HG03196 (cell line): ENCODE measurements at regions not wholly inside any gene's neighbourhood (a gene's known extent, or its start where the extent isn't known, plus 50 kb on each side); places are given as distances from the start of the nearest gene placed in this dataset.

Experiments
- ATAC-seq: cut with Tn5 transposase; IDR thresholded peaks from one replicate; pipeline ENCODE4 v1.9.1; 2021; ENCODE audit not compliant: unreplicated experiment

GRCh38 chr4:180698550-180699195 is 1544.5 kb upstream of the TENM3 start:
- no peak for ATAC-seq

DNA sequence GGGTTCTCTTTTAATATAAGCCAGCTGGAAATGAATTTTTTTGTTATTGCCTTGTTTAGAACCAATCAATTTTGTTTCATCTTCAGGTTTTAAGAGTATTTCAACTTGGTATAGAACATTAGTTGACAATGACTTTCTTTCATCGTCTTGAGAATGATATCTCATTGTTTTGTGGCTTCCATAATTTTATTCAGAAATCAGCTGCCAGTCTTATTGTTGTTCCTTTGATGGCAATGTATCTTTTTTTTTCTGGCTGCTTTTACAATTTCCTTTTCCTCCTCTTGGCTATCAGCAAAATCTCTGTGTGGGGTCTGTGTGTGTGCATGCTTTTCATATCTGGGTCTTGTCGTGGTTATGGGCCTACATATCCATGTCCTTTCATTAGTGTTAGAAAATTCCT is 1536.4 kb upstream of the TENM3 start:
- ATAC-seq = no peak

DNA sequence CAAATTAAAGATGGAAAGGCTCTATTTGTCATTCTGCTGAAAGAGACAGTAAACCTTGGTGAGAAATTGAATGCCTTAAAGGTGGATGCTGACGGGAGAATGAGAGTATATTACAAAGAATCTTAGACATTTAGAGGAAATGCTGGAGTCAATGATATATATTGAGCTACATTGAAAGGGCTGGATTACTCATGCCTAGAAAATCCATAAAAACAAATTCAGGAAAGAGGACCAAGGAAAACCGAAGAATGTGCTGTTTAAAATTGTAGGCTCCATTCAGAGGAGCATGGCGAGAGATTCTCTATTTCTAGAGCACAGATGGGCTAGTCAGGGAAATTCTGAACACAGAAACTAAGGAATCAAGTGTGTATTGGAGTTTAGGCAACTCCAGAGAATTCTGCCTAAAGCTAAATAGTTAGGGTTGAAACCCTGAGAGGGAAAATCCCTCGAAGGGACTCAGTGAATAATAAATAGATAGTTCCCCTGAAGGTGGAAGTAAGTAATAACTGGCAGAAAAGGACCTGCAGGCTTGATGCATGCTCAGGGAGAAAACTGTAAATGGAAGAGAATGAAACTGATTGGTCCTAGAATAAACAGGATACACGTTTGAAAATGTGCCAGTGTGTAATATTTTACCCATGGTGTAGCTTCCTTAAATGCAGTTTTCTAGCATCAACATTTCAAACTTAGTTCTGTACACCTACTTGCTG is 1532.4 kb upstream of the TENM3 start:
- ATAC-seq = no peak

GRCh38 chr4:180717451-180718033 is 1525.7 kb upstream of the TENM3 start:
- ATAC-seq = no peak

- no peak for ATAC-seq
These were observed 1521.8 kb upstream of the TENM3 start for GRCh38 chr4:180721356-180721755.

- no peak for ATAC-seq
These were observed 1516.6 kb upstream of the TENM3 start for GRCh38 chr4:180726611-180727010.

GRCh38 chr4:180727478-180727877 is 1515.7 kb upstream of the TENM3 start:
- ATAC-seq = no peak

DNA sequence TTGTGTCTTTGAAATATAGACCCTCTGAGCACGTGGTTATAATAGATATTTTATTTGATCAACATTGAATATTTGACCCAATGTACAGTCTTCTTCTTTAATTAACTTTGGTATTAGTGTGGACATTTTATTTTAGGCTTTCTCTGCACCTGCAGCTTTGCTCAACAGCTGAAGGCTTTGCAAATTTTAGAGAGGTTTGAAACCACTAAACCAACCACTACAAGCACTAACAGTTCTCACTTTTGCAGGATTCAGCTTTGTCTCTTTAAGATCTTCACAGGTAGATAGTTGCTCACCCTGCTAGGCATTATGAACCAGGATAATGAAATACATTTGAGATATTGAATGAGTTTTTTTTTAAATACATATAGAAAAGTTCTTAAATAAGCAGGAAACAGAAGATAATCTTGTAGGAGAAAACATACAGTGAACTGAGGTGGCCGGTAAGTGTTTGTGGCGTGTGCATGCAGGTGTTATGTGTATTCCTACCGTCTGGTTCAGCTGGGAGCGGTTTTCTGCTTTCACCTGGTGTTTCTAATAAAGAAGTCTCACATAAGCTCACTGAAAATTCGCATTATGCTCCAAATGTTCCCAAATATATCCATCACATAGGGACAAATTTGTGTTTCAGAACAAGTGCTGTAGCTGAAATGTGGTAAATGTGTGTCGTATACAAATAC is 1508.3 kb upstream of the TENM3 start:
- no peak for ATAC-seq

DNA sequence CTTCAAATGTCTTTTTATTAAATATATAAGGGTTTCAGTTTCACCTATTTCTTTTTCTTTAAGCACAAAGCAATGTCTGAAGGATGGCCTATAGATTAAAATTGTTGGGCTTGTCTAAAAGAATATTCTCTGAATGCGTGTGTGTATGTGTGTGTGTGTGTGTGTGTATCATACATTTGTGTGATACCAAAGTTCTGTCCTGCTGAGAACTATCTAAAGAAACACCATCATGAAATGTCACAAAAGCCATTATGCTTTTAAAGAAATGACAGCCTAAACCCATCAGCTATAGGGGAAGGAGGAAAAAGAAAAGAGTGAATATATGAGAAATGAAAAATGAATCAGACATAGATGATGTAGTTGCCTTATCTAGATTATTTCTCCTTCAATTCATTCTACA is 1501.5 kb upstream of the TENM3 start:
- no peak for ATAC-seq

DNA sequence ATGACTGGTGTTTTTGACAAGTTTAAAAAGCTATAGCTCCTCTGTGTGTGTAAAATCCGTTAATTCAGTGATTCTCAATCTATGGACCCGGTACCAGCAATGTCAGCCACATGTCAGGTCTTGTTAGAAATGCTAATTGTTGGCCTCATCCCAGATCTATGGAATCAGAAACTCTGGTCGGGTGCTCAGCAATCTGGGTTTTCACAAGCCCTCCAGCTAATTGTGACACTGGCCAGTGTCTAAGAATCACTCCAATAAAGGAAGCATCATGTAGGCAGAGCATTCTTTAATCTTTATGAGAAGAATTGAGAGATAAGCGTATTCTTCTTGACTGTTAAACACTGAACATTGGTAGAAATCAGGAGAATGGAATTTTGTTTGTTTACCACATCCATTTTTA is 1498.2 kb upstream of the TENM3 start:
- no peak for ATAC-seq

DNA sequence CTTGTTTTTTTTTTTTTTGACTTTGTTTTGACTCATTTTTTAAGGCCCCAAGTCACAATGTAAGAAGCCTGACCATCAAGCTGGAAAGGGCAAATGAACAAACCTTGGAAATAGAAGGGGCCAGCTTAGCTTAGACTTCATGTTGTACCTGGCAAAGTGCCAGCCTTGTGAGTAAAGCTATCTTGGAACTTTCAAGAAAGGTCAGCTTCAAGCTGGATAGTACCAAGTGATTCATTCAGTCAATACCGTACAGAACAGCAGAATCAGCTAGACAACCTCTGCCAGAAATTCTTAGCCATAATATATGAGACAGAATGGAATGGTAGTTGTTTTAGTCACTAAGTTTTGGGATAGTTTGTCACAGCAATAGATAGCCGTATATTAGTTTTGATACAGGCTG is 1492.2 kb upstream of the TENM3 start:
- ATAC-seq = no peak

- no peak for ATAC-seq
These were observed 1485.3 kb upstream of the TENM3 start for GRCh38 chr4:180757927-180758326.

GRCh38 chr4:180766045-180766444 is 1477.2 kb upstream of the TENM3 start:
- no peak for ATAC-seq

- ATAC-seq = no peak
These were observed 1476.1 kb upstream of the TENM3 start for GRCh38 chr4:180766944-180767729.

DNA sequence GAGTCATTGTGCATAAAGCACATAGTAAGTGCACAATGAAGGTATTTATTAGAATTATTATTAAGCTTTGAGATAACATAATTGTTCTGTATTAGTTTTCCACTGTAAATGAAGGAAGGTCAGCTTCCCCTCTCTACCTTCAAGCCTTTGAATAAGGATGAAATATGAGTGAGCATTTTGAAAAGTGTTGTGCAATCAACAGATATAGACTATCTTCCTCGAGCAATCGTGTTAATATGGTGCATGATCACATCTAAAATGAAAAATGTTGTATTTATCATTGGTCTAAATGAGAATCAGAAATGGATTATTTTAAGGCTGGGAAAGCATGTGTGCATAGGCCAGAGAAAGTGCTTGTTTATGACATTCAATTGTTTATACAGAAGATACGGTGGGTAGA is 1474.6 kb upstream of the TENM3 start:
- no peak for ATAC-seq

DNA sequence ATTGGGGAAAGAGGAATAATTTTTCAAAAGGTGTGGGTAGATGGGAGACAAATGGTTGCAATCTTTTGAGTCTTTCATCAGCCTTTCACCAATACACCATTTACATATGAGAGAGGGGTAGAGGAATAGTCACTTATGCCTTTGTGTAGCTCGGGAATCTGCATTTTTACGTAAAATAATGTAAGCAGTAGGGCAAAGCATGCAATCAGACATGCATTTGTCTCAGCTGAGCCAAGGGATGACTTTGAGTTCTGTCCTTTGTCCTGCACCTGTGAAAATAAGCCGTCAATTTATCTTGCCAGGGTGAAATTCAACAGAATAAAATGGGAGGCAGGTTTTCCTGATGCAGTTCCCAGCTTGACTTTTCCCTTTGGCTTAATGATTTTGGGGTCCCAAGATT is 1473.4 kb upstream of the TENM3 start:
- ATAC-seq = no peak

DNA sequence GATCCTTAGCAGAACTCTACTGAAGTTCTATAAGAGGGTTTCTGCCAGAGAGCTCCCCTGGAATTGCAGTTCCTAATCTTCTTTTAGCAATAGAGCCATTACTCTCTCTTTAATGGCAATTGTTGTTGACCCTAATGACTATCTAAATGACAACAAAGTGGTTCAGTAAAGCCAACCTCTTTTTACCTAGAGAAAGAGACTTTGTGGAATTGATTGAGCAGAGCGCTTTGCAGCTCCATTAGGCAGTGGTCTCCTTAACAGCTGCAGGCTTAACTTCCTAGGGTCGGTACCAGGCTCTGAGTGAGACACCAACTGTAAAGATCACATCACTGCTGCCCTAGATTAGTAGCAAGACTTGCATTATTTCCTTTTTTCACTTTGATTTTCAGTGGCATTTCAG is 1472.9 kb upstream of the TENM3 start:
- no peak for ATAC-seq

GRCh38 chr4:180784940-180785339 is 1458.3 kb upstream of the TENM3 start:
- no peak for ATAC-seq

GRCh38 chr4:180788729-180789128 is 1454.5 kb upstream of the TENM3 start:
- ATAC-seq = no peak

- ATAC-seq = no peak
These were observed 1453.3 kb upstream of the TENM3 start for GRCh38 chr4:180789929-180790328.

DNA sequence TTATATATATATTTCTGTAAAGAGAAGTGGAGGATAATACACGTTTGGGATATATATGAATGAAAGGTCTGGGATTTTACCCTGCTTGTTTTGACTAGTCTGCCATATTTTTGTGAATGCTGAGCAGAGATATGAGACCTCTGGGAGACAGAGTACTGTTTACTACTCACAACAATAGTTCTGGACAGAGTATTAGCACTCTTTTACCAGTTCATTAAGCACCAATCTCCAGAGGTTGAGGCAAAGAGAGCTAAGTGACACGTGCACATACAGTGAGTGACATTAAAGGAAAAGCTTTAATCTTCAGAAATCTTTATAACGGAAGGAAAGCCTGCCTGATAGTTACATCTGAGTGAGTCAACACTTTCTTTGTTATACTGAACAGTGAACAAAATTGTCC is 1452.7 kb upstream of the TENM3 start:
- ATAC-seq = no peak
